ENCODE measurements at regions not wholly inside any gene's neighbourhood (a gene's known extent, or its start where the extent isn't known, plus 50 kb on each side); places are given as distances from the start of the nearest gene placed in this dataset.

DNA sequence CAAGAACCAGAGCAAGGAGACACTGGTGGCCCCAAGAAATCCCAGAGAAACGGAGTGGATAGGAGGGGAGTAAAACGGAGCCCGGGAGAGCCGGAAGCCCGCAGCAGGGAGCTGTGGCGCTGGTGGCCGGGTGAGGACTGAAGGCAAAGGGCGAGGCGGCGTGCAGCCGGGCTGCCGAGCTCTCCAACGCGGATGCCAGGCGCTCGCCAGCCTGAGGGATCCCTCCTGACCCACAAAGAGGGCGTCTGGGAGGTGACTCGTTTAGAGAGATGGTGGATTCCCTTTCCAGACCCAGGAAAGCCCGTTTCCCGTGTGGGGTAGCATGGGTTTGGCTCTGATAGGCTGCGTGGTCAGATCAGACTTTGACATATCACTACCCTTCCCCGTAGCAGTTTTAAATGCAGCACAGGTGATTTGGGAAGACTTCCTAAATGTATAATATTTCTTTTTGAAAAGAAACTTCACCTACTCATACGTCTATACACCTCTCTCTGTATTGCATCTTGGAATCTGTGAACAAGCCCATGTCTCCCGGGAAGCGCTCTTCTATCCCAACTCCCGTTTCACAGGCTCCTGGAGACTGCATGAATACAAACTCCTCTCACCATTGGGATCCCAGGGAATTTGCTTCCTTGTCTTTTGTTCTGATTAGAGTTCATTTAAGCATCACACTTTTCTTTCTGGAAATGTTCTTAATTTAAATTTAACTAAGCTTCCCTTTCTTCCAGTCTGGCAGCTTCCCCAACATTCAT is 158.1 kb downstream of the C9orf152 start:
- Histone ChIP-seq H3K9ac (ENCODE audit: low read depth, low read length) (peak overlapping the region; percentile 98), H4K20me1 (ENCODE audit: insufficient read depth, low read length) (peaks cover 51% of the 10 kb centered on the region), H3K4ac (ENCODE audit: low read depth, low read length) (peak overlapping the region; percentile 91), H3K9me3 (ENCODE audit: control insufficient read depth, insufficient read depth, low read length) (no peaks in the 10 kb centered on the region), H3K4me3 (ENCODE audit: insufficient read depth, low read depth, low read length) (peak overlapping the region; percentile 71), H3K4me1 (ENCODE audit: control insufficient read depth, insufficient read depth, low read length) (peaks cover 12% of the 10 kb centered on the region), H3K18ac (ENCODE audit: low read depth, low read length) (peak overlapping the region; percentile 40), H2AK9ac (replicated peaks; ENCODE audit: low read depth, low read length, poor library complexity) (peak overlapping the region; percentile 100), H4K5ac (ENCODE audit: low read depth, low read length) (peak overlapping the region; percentile 37), H2BK5ac (ENCODE audit: low read depth, low read length, poor library complexity, severe bottlenecking) (peak overlapping the region; percentile 91), H3K4me2 (ENCODE audit: low read depth, low read length) (peak overlapping the region; percentile 58), H2AK5ac (ENCODE audit: low read depth, low read length) (peak overlapping the region; percentile 75), H3K27me3 (ENCODE audit: control insufficient read depth, insufficient read depth, low read length) (no peaks in the 10 kb centered on the region), H3K23ac (ENCODE audit: low read depth, low read length) (peak overlapping the region; percentile 98), H4K8ac (ENCODE audit: low read depth in 2 of 2, low read length in 2 of 2) (peak overlapping the region; percentile 70 to 92), H3K14ac (replicated peaks; ENCODE audit: low read depth, low read length) (peak overlapping the region; percentile 99), H2BK20ac (ENCODE audit: low read depth, low read length) (peak overlapping the region; percentile 69; the same call in 1 of the 2 replicates), H2BK120ac (ENCODE audit: low read depth, low read length) (peak overlapping the region; percentile 78), H3K27ac (ENCODE audit: insufficient read depth, low read length) (peak overlapping the region; percentile 88), H3K9me1 (ENCODE audit: insufficient read depth, low read length) (peaks cover 19% of the 10 kb centered on the region), H2AFZ (replicated peaks; ENCODE audit: low read length, poor library complexity) (peak overlapping the region; percentile 76), H3K56ac (ENCODE audit: extremely low read depth, insufficient read depth, low read length) (peak overlapping the region; percentile 96), H3K79me1 (ENCODE audit: low read depth in 1 of 2, low read length in 2 of 2) (peaks cover 4 to 33% of the 10 kb centered on the region in 2 experiments), H4K91ac (ENCODE audit: insufficient read depth, low read depth, low read length) (peak overlapping the region; percentile 85), H3K36me3 (ENCODE audit: control insufficient read depth, insufficient read depth, low read length) (peaks cover 5% of the 10 kb centered on the region), H2BK15ac (ENCODE audit: low read depth, low read length) (peak overlapping the region; percentile 67; the same call in 2 of the 3 replicates)
- 10% methylated on average over 13 of the region's 26 CpGs; no CpG with 5 or more reads in 1 of the 2 experiments for whole genome bisulfite sequencing, 2 experiments (ENCODE audit: extremely low coverage in 2 of 2, insufficient read length in 1 of 2)
- DNase-seq (no peak), ATAC-seq (ENCODE audit: low read depth) (peak; percentile 5)
- dilution Hi-C loops (cut with HindIII; ENCODE audit: low sequenced_read_pairs, unreplicated experiment) (loop anchor here (25.0 kb wide), 1 partner anchor 112 kb away; no protein-coding TSS in a partner anchor), intact Hi-C loops (cut with micrococcal nuclease) (loop anchor here (2.0 to 5.0 kb wide), 5 partner anchors 55 to 478 kb away; no protein-coding TSS in a partner anchor), in situ Hi-C loops (cut with MboI; ENCODE audit: low sequenced_read_pairs) (loop anchor here (5.0 kb wide), 2 partner anchors 97 to 138 kb away; no protein-coding TSS in a partner anchor)
- no TSS peak for BruUV-seq (replicated peaks)
- ChIA-PET POLR2A (ENCODE audit: unreplicated experiment) (interaction anchor here (0.6 to 1.6 kb wide), 5 partner anchors 20 to 137 kb away, joined by 3 to 19 read pairs (median 4); no protein-coding TSS in a partner anchor), CTCF (interaction anchor here (0.5 kb wide), 1 partner anchor 170 kb away, joined by 3 read pairs; no protein-coding TSS in a partner anchor)
- TF ChIP-seq NFE2L2 (IDR thresholded peaks at IDR 0.05; ENCODE audit: low read depth, low read length) (no peak), RCOR1 (IDR thresholded peaks at IDR 0.05; ENCODE audit: insufficient replicate concordance, low read length) (no peak), BHLHE40 (IDR thresholded peaks at IDR 0.05; ENCODE audit: low read depth, low read length) (no peak), RFX5 (IDR thresholded peaks at IDR 0.05; ENCODE audit: low read depth, low read length) (no peak), CHD1 (IDR thresholded peaks at IDR 0.05; ENCODE audit: low read depth, low read length) (peak; percentile 79; the same call in 1 of the 2 replicates), MXI1 (IDR thresholded peaks at IDR 0.05; ENCODE audit: borderline replicate concordance, low read depth, low read length) (peak; percentile 61; the same call in 1 of the 2 replicates), SMC3 (IDR thresholded peaks at IDR 0.05; ENCODE audit: low read depth, low read length) (no peak), USF2 (IDR thresholded peaks at IDR 0.05; ENCODE audit: low read depth, low read length) (no peak)
- TF ChIP-seq, protein P1, sequence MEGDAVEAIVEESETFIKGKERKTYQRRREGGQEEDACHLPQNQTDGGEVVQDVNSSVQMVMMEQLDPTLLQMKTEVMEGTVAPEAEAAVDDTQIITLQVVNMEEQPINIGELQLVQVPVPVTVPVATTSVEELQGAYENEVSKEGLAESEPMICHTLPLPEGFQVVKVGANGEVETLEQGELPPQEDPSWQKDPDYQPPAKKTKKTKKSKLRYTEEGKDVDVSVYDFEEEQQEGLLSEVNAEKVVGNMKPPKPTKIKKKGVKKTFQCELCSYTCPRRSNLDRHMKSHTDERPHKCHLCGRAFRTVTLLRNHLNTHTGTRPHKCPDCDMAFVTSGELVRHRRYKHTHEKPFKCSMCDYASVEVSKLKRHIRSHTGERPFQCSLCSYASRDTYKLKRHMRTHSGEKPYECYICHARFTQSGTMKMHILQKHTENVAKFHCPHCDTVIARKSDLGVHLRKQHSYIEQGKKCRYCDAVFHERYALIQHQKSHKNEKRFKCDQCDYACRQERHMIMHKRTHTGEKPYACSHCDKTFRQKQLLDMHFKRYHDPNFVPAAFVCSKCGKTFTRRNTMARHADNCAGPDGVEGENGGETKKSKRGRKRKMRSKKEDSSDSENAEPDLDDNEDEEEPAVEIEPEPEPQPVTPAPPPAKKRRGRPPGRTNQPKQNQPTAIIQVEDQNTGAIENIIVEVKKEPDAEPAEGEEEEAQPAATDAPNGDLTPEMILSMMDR (conservative IDR thresholded peaks at IDR 0.05; ENCODE audit: low read depth, low read length): no peak

All from IMR-90 (cell line).